NCI-H460 (cell line): ENCODE measurements at regions not wholly inside any gene's neighbourhood (a gene's known extent, or its start where the extent isn't known, plus 50 kb on each side); places are given as distances from the start of the nearest gene placed in this dataset.

ENCODE experiments used
- DNase-seq: peaks from one replicate; pipeline ENCODE4 v3.0.0-alpha.2; 2016; ENCODE audit warnings: low read depth; ENCODE audit errors: extremely low read depth

DNA sequence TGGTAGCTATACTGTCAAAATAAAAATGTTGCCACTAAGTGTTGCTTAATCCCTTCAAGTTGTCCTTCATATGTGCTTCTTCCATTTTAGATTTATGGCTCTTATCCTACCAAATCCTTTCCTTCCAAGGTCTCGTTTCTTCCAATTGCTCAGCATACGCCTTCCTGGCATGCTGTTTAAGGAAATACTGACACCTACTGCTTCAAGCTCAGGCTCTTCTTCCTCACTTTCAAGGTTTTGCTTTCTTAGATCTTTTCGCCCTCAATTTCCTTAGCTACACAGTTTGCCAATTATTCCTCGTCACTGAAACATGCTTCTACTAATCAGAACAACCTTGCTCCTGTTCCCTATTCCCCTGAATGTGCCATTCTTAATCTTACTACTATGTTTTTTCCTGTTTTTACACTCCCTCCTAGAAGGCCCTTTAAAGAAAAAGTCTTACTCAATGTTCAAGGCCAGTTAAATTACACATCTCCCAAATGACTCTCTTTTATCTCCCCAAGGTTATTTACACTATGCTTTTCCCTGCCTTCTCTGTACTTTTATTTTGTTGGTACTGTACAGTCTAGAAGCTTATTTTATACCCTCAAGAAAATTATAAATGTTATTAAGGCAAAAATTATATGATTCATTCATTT lies 343.1 kb downstream of the MZT1 start:
- DNase-seq = no peak

DNA sequence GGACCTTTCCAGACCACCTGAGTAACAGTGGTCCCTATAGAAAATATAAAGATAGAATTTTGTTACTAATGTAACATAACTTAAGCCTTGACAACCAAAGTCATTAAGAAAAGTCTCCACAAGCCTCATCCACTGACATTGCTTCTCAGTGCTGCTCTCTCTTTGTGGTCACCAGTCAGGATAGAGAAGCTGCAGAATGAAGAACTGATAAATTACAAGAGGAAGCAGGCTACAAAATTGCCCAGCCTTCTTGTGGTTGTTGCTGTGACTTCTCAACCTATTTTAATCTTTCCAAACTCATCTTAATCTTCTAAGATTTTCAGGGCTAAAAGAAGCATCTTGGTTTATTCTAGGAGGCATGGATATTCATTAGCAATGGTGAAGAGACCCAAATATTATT lies 343.8 kb downstream of the MZT1 start:
- no peak for DNase-seq

DNA sequence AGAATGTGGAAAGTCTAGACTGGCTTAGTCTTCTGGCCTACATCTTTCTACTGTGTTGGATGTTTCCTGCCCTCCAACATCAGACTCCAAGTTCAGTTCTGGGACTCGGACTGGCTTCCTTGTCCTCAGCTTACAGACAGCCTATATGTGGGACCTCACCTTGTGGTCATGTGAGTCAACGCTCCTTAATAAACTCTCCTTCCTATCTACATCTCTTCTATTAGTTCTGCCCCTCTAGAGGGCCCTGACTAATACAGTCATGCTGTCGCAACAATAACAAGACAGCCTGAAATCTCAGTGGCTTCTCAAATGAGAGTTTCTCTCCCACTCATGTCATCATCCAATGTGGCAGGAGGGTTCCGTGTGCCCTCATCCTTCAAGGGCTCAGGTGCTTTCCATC lies 347.8 kb downstream of the MZT1 start:
- no peak for DNase-seq

DNA sequence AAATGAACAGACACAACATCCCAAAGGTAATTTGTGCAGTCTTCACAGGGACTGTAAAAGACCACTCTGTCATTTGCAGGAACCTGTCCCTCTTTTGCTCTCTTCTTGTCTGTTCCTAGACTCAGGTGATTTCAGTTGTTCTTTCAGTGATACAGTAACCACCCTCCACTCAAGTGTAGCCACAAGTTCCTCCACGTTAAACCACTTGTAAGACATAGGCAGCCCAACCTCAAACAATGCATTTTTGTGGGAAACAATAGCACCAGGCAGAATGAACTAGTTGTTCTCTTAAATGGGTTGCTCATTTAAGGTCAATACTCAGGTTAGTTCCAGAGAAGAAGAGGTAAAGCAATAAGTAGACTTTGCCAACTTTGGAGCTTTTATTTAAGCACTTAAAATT lies 359.4 kb downstream of the MZT1 start:
- DNase-seq = no peak

DNA sequence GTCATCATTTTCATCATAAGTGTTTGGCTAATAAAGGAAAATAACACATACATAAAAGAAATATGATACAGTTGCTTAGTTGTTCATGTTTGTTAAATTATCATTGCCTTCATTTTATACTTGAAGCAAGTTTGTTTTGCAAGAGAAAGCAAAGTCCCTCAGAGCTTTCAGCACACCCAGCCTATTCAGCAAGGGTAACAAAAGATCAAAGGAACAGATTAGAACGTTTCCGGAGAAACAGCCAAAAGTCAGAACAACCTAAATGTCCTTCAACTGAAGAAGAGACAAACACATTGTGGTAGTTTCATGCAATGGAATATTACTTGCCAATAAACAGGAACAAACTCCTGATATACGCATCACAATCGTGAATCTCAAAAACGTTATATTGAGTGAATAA lies 380.7 kb downstream of the MZT1 start:
- DNase-seq = no peak

DNA sequence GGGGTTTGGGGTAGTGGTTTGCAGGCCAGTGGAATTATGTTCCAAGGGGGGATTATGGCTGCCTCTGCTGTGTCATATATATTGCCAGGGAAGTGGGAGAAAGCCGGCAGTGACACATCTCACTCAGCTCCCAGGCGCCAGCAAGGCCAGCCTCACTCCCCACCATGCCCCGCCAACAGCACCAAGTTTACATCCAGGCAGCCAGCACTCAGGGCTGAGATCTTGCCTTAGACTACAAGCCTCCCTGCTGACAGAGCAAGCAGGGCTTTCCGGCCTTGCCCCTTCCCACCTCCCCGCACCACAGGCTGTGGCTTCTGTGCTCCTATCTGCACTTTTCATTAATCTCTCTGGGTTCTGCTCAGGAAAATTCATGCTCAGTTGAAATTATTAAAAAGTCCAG lies 385.1 kb downstream of the MZT1 start:
- no peak for DNase-seq

DNA sequence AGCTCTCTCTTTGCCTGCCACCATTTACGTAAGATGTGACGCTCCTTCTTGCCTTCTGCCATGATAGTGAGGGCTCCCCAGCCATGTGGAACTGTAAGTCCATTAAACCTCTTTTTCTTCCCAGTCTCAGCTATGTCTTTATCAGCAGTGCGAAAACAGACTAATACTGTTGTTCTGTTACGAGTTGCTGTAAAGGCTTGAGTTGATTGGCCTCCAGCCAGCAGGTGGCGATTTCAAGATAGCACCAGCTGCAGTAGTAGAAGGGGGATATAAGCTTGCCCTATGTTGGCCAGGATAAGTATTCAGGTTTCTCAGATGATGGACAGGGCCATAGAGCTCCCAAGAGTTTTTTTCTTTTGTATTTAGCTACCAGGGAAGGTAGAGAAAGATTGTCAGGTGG lies 385.5 kb downstream of the MZT1 start:
- no peak for DNase-seq

DNA sequence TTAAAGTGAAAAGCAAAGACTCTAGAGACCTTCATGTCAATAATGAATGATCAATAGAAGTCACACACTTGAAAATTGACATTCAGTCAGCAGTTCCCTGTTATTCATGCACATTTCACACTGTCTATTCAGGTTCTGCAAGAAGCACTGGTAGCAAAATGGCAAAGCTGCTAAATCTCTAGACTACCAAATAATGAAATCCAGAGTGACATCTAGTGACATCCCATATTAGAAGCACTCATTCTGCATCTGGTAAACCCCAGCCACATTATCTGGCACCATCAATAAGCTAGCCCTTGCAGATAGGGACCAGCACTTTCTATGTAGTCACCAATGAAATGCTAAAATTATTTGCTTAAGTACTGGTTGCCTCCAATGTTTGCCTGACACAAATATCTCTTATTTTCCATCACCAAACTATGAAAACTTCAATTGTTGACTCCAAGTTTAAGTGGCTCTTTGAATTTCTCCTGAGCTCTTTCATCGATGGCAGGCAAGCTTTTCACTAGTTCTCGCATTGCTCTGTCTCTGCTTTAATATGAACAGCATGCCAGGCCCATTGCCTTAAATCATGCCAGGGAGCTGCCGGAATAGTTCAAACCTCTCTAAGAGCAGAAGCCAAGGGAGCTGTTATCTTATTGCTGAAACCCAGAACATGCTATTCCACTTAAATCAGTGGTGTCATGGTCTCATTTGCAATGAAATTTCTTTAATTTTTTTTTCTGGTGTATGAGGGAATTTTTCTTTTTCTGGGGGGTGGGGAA lies 409.9 kb downstream of the MZT1 start:
- no peak for DNase-seq

DNA sequence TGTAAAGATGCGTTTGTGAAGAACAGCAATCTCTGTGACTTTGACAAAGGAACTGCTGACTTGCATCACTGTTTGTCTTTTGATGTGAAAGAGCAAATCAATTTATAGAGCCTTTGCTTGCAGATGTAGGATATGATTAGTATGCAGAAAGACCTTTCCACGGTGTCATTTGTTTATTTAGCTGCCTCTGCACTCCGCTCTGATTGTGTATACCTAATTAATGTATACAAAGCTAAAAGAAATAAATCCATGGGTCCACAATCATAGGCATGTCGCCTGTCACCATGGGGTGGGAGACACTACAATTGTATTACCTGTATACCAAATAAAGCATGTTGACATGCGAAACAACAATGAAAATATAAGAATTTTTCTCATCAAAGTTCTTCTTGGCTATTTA lies 410.7 kb downstream of the MZT1 start:
- DNase-seq = no peak

DNA sequence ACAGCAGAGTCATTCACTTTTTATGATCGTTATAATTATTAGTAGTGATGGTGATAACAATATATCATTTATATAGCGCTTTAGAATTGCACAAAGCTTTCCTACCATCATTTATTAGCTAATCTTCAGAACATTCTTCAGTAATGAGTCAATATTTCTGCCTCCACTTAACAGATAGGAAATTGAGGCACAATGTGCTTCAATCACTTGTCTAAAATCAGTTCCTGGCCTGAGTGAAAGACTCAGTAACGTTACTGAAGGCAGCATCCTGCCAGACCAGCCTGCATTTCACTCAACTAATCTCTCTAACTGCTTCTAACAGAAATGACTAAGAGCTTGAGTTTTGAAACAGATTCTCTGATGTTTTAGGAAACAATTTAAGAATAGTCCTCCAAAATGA lies 412.1 kb downstream of the MZT1 start:
- no peak for DNase-seq

DNA sequence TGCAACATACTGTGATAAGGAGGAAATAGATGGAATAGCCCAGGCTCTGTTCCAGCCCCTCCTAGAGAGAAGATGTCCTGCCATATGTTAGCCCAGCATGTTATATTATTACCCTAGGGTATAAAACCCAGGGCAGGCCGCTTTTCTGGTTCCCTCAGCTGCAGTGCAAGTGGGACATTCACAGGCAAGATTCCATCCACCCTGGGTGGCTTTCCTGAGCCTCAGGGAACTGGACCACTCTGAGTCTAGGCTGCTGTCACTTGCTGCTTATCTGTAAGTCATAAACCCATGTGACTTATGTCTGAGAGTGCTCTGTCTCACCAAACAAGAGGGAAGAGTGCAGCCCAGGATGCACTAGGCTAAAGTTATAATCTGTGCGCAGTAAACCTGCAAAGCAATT lies 413.2 kb downstream of the MZT1 start:
- no peak for DNase-seq

DNA sequence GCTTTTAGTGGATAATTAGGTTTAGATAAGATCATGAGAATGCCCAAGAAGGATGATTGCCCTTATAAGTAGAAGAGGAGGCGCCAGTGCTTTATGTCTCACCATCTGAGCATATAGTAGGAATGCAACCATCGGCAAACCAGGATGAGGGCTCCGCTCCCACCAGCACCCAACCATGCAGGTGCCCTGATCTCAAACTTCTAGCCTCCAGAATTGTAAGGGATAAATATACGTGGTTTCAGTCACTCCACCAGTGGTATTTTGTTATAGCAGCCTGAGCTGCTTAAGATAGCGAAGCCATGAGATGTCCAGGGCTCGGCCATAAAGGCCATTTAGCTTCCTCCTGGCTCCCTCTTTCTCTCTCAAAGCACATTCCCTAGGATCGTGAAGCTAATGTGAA lies 413.9 kb downstream of the MZT1 start:
- no peak for DNase-seq

DNA sequence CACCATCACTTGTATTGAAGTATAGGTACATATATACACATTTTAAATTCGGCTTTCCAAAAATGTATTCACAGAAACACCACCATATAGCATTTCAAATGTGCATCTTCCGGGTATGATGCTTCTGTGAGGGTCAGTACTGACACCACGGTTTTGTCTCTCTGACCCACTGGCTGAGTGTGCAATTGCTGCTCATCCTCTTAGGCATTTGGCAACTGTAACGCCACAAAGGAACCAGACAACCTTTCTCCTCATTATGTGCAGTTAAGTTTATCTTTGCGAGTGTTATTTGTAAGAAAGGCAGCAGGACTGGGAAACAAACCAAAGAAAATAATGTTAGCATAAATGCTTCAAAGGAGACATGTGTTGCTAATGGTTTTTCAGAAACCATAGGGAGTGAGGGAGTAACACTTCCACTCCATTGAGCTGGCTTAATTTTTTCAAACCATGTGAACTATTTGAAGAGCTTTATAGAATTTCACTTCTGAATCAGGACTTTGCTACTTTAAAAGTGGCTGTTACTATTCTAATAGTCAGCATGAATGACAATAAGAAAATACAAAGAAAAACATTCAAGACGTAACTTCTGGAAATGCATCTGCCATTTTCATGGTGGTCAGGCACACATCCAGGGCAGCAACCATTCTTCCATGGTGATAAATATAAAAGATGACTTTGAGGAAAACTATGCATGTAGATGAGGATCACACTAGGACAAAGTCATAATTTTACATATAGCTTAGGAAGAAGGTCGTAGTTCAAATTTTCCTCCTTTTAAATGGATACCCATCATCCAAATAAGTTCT lies 423.3 kb downstream of the MZT1 start:
- no peak for DNase-seq

DNA sequence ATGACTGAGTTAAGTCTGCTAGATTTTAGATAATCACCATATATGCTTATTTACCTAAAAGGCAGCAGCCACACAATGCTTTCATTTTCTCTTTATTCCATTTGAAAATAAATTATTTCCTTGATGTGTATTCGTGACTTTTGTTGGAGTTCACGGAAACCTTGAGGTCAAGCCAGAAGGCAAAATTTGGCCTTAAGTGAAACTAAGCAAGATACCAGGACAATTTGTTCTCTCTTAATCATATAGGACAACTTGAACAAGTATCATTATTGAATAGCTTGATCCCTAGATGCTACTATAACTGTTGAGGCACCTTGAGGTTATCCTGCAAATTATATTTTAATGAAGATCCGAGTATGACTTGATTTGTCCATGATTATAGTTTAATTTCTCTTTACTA lies 429.2 kb upstream of the DACH1 start:
- no peak for DNase-seq

DNA sequence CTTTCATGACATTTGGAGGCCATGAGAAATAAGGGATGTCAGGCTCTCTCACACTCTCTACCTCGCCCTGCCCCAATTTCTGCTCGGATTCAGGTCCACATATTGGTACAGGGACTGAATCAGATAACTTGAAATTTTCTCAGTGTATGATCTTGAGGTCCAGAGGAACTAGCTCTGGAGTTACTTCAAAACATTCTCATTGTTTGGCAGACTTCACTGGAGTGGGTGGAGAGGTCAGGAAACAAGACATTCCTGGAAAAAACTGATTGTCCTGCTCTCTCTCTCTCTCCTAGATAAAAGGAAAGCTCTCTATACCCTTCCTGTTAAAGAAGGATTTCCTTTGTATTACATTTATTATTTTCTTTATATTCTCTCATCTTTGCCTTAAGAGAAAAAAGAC lies 428.1 kb upstream of the DACH1 start:
- no peak for DNase-seq

DNA sequence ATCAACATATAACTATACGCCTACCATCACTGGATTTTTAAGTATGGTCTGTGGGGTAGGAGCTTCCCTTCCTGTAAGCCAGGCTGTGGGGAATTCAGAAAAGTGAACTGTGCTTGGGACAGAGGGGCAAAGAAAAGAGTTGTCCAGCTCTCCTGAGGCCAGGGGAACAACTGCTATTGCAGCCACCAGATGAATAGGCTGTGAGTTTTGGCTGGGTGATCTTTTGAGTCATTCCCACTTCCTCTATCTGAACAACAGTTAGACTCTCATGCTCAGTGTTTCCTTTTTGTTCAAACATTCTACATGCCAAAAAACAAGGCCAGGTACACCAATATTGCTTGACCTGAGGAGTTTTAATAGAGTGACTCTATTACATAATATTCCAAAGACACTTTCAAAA lies 426.2 kb upstream of the DACH1 start:
- no peak for DNase-seq

DNA sequence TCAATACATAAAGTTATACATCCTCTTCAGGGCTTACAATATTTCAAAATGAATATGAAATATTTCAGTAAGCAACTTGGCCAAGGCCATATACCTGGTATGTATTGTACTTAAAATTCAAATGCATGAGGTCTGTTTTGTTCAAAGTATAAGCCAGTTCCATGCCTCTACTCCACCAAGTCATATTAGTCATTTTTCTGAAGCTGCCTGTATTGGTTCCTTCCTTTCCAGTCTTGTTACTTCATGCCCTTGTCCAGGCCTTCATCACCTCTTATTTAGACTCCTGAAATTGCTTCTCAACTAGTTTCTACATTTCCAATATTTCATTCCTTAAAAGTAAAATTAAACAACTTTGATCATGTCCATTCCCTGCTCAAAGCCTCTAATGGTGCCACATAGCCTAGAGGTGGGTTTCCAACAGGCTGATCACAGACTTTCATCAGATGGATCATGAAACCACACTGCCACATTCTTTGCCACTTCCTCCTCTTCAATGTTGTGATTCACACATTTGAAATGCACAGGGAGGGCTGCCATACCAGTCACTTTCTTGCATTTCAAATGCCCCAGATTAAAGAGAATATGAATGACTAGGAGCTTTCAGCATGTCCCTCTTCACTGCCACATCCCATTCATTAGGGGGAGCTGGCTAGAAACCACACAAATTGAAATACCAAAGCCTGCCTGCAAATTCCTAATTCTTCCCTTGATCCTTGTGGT lies 424.1 kb upstream of the DACH1 start:
- no peak for DNase-seq

DNA sequence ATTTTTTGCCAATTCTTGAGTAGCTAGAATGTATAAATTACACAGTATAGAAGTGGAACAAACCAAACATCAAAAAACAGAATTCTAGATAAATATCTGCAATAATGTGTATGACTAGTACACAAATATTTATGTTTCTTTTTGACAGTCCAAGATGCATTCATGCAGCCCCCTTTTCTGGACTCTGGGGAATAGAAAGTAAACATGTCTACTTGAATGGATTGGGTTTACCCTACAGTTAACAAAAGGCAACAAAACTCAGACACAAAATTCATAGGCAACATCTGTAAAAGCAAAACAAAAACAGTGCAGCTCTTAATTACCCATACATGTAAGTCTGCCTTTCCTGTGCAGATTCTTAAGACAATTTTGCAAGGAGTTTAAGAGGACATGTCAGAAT lies 419.4 kb upstream of the DACH1 start:
- no peak for DNase-seq

DNA sequence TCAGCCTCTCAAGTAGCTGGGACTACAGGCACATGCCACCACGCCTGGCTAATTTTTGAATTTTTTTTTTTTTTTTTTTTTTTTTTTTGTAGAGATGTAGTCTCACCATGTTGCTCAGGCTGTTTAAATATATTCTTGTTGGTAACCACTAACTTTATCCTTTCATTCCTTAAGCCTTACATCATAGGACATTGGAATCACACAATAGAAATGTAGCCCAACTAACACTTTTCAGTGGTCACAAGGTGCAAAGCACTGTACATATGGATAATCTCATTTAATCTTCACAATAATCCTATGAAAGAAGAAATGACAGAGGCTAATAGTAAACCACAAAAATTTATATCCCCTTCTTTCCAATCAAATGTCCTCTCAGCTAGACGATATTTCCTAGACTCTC lies 417.8 kb upstream of the DACH1 start:
- no peak for DNase-seq

DNA sequence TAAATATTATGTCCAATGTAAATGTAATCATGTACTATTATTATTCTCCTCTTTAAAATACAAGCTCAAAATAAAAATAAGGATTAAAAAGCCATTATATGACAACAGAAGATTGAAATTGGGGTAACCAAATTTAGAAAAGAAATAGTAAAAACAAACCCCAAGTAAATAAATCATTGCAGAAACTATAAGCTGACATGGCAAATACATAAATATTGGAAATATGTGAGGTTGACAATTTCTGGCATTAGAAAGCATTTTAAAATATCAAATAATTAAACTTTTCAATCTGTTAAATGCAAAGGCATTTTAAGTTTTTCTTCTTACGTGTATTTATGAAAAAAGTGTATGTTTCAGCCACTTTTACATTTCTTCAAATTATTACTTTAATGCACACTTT lies 394.7 kb upstream of the DACH1 start:
- DNase-seq = no peak

DNA sequence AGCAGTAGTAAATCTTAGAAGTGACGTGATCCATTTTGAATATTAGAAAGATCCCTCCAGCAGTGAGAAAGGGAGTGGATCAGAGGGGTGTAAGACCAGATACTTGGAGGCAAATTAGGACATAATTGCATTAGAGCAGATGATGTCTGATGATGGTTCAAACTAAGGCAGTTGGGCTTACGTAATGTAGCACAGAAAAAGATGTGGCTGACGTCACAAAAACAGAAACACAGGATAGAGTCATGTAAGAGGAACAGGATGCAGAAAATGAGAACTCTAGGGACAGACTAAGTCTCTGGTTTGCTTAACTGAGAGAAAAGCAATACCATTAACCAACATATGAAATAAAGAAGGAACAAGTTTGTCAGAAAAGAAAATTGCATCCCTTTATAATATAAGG lies 392.5 kb upstream of the DACH1 start:
- no peak for DNase-seq
